ENCODE measurements at regions not wholly inside any gene's neighbourhood (a gene's known extent, or its start where the extent isn't known, plus 50 kb on each side); places are given as distances from the start of the nearest gene placed in this dataset.

DNA sequence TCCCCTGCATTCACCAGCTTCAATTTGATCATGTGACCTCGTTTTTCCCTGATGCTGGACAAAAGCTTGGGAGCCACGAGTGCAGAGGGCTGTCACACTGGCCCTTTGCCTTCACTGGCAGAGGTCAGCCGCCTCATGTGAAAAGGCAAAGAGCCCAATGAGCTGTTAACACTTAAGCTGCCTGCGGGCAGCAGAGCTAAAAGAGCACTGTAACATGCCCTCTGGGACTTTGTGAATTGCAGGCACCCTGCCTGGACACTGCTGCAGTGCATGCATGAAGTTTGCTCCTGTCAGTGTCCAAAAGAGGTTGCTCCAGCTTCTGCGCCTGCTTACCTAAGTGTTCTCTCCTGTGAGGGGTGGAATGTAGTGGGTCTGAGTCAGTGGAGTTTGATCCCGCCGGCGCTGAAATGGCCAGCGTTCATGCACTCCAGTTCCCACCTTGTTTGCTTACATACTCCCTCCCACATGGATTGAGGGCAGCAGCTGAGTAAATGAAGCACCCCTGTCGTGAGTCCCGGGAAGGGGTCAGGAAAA, 193.7 kb downstream of the RFC3 start:
- 79 to 87% (median 80%) methylated on average over 11 of the region's 11 CpGs for WGBS, 5 donors
- no peak for TF ChIP-seq POLR2A (IDR thresholded peaks at IDR 0.05)
- Histone ChIP-seq H3K27ac (no peak overlapping the region), H3K9me3 (no peaks in the 10 kb centered on the region), H3K27me3 (replicated peaks in 1 of 7) (no peaks in the 10 kb centered on the region), H3K4me1 (no peaks in the 10 kb centered on the region), H3K4me3 (no peak overlapping the region), H3K36me3 (no peaks in the 10 kb centered on the region)
- intact Hi-C loops (cut with DNase I; ENCODE audit: low total_unique reads): no loop called here
- no peak for DNase-seq

DNA sequence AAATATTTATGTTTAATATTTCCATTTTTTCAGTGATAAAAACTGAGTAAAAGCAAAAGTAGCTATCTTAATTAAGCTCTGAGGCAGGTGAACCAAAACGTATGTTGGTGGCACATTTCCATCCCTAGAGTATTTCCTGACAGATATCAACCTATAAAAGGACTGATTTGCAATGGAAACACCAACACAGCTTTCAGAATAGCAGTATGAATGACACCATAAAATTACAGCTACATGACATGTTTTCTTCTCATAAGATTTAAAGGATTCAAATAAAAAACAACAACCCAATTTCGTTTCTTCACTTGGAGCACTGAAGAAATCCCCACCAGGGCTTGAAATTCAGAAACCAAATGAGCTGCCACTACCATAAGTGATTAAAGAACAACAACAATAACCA, 194.4 kb downstream of the RFC3 start:
- no peak overlapping the region for H3K4me3 ChIP-seq
- H3K36me3 ChIP-seq: no peaks in the 10 kb centered on the region
- intact Hi-C loops (cut with DNase I; ENCODE audit: low total_unique reads): no loop called here
- no peaks in the 10 kb centered on the region for H3K9me3 ChIP-seq
- TF ChIP-seq POLR2AphosphoS5 (IDR thresholded peaks at IDR 0.05): no peak
- TF ChIP-seq POLR2A (IDR thresholded peaks at IDR 0.05): no peak
- no peak for TF ChIP-seq CTCF (IDR thresholded peaks at IDR 0.05 in 8 of 11, conservative IDR thresholded peaks at IDR 0.05 in 3 of 11)
- H3K27ac ChIP-seq: no peak overlapping the region
- H3K4me1 ChIP-seq: no peaks in the 10 kb centered on the region
- no peak for DNase-seq
- 55 to 76% (median 64%) methylated on average over 2 of the region's 2 CpGs for WGBS, 5 donors
- no peaks in the 10 kb centered on the region for H3K27me3 ChIP-seq (replicated peaks in 1 of 7)

DNA sequence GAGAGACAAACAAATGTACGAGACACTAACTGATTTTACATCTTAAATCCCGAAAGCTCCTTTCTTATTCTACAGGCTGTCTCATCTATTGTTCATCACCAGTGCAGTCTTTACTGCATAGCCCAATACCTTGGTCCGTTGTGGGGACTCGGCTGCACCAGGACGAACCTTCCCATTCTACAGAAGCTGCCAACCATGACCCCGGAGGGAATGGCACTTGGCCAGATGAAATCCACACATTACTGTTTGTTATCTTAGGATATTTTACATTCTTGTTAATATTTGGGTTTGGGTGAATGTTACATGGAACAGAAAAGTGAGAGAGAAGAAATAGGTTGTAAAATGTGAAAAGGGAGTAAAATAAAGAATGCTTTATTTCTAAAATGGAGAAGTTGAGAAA, 195.1 kb downstream of the RFC3 start:
- DNase-seq: no peak
- Histone ChIP-seq H3K27me3 (replicated peaks in 1 of 7) (no peaks in the 10 kb centered on the region), H3K4me1 (no peaks in the 10 kb centered on the region), H3K9me3 (no peaks in the 10 kb centered on the region), H3K4me3 (no peak overlapping the region), H3K27ac (no peak overlapping the region), H3K36me3 (no peaks in the 10 kb centered on the region)
- no peak for TF ChIP-seq POLR2A (IDR thresholded peaks at IDR 0.05)
- no peak for TF ChIP-seq CTCF (IDR thresholded peaks at IDR 0.05 in 8 of 11, conservative IDR thresholded peaks at IDR 0.05 in 3 of 11)
- no peak for TF ChIP-seq POLR2AphosphoS5 (IDR thresholded peaks at IDR 0.05)
- intact Hi-C loops (cut with DNase I; ENCODE audit: low total_unique reads): no loop called here
- WGBS, 5 donors: 89 to 96% (median 92%) methylated on average over 6 of the region's 6 CpGs

DNA sequence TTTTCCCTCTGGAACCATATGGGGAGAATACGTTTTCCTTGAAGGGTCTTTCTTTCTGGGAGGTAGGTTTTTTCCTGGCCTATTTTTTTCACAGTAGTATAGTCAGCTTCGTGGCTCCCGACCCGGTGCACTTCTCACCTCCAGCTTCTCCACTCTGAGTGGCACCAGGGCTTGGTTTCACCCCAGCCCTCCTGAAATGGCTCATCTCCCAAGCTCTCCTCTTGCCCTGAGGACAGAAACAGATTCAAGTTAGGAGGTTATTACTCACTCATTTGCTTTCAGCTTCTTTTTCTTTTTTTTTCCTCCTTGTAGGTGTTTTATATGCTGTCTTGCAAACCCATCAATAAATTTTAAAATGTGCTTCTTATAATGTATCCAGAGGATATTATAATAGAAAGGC, 199.3 kb downstream of the RFC3 start:
- H3K9me3 ChIP-seq: peaks cover 0 to 23% (median 15%) of the 10 kb centered on the region in 8 donors
- TF ChIP-seq POLR2A (IDR thresholded peaks at IDR 0.05) (no peak), CTCF (IDR thresholded peaks at IDR 0.05 in 8 of 11, conservative IDR thresholded peaks at IDR 0.05 in 3 of 11) (no peak), POLR2AphosphoS5 (IDR thresholded peaks at IDR 0.05) (no peak)
- 49 to 67% (median 62%) methylated on average over 4 of the region's 4 CpGs for WGBS, 5 donors
- H3K27me3 ChIP-seq (replicated peaks in 1 of 7): no peaks in the 10 kb centered on the region
- DNase-seq: no peak
- no peaks in the 10 kb centered on the region for H3K4me1 ChIP-seq
- H3K4me3 ChIP-seq: no peak overlapping the region
- no peaks in the 10 kb centered on the region for H3K36me3 ChIP-seq
- intact Hi-C loops (cut with DNase I; ENCODE audit: low total_unique reads): no loop called here
- no peak overlapping the region for H3K27ac ChIP-seq

DNA sequence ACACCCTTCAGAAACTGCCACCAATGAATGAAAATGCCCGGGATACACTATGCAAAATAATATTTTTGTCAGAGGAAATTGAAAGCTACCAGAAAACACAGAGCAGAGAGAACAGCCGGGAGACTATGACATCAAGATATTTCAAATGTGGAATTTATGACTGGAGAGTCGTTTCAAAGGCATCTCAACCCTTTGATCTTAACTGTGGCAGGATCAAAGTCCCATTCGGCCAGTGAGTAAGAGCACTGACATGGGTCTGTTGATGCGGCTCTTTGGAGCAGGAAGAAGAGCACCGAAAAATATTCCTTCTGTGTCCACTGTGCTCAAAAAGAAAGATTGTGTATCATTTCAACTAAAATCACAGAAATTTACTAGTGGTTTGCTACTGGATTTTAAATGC, 201.9 kb downstream of the RFC3 start:
- no peak for DNase-seq
- WGBS, 5 donors: 57 to 68% (median 58%) methylated on average over 6 of the region's 6 CpGs
- H3K27ac ChIP-seq: no peak overlapping the region

More for the DNA sequence above, 201.9 kb downstream of the RFC3 start:
- H3K27me3 ChIP-seq (replicated peaks in 1 of 7): no peaks in the 10 kb centered on the region
- peaks cover 0 to 30% (median 19%) of the 10 kb centered on the region in 8 donors for H3K9me3 ChIP-seq
- intact Hi-C loops (cut with DNase I; ENCODE audit: low total_unique reads): no loop called here
- TF ChIP-seq CTCF (IDR thresholded peaks at IDR 0.05 in 8 of 11, conservative IDR thresholded peaks at IDR 0.05 in 3 of 11) (no peak), POLR2A (IDR thresholded peaks at IDR 0.05) (no peak), POLR2AphosphoS5 (IDR thresholded peaks at IDR 0.05) (no peak)
- H3K4me3 ChIP-seq: no peak overlapping the region
- H3K4me1 ChIP-seq: no peaks in the 10 kb centered on the region
- no peaks in the 10 kb centered on the region for H3K36me3 ChIP-seq

Data from spleen (tissue), 11 donors.